ENCODE measurements at regions not wholly inside any gene's neighbourhood (a gene's known extent, or its start where the extent isn't known, plus 50 kb on each side); places are given as distances from the start of the nearest gene placed in this dataset.
A peak's percentile ranks its signal among the peaks of the same experiment; 100 is the strongest.
"Not testable (repeated sequence)": the region's sequence is repeated elsewhere in the genome, so short reads cannot be mapped to it uniquely, and the experiment has no call there.

GRCh38 chr18:14336017-14336416 is 203.8 kb upstream of the ZNF519 start:
- not testable (repeated sequence) for DNase-seq (ENCODE audit: low spot score)

GRCh38 chr18:14321217-14321616 is 189.0 kb upstream of the ZNF519 start:
- DNase-seq (ENCODE audit: low spot score), result not testable (repeated sequence)

GRCh38 chr18:14301255-14301654 is 169.0 kb upstream of the ZNF519 start:
- not testable (repeated sequence) for DNase-seq (ENCODE audit: low spot score)

GRCh38 chr18:14295081-14295480 is 162.8 kb upstream of the ZNF519 start:
- DNase-seq (ENCODE audit: low spot score), result not testable (repeated sequence)

GRCh38 chr18:14285053-14285452 is 152.8 kb upstream of the ZNF519 start:
- DNase-seq (ENCODE audit: low spot score), result no peak

GRCh38 chr18:14275391-14275790 is 143.2 kb upstream of the ZNF519 start:
- not testable (repeated sequence) for DNase-seq (ENCODE audit: low spot score)

GRCh38 chr18:14265637-14266410 is 133.6 kb upstream of the ZNF519 start:
- DNase-seq (ENCODE audit: low spot score), result not testable (repeated sequence)

GRCh38 chr18:14262786-14263185 is 130.6 kb upstream of the ZNF519 start:
- DNase-seq (ENCODE audit: low spot score), result not testable (repeated sequence)

GRCh38 chr18:14250084-14250677 is 117.9 kb upstream of the ZNF519 start:
- not testable (repeated sequence) for DNase-seq (ENCODE audit: low spot score)

- DNase-seq (ENCODE audit: low spot score), result not testable (repeated sequence)
Measured at GRCh38 chr18:14239224-14239623, 107.0 kb upstream of the ZNF519 start.

- DNase-seq (ENCODE audit: low spot score), result not testable (repeated sequence)
Measured at GRCh38 chr18:14236356-14237048, 104.3 kb upstream of the ZNF519 start.

GRCh38 chr18:14225286-14225679 is 93.0 kb upstream of the ZNF519 start:
- DNase-seq (ENCODE audit: low spot score), result not testable (repeated sequence)

GRCh38 chr18:14224551-14225285 is 92.5 kb upstream of the ZNF519 start:
- DNase-seq (ENCODE audit: low spot score), result not testable (repeated sequence)

- DNase-seq (ENCODE audit: low spot score), result not testable (repeated sequence)
Measured at GRCh38 chr18:14223919-14224318, 91.7 kb upstream of the ZNF519 start.

- not testable (repeated sequence) for DNase-seq (ENCODE audit: low spot score)
Measured at GRCh38 chr18:14223231-14223822, 91.1 kb upstream of the ZNF519 start.

- DNase-seq (ENCODE audit: low spot score), result not testable (repeated sequence)
Measured at GRCh38 chr18:14222354-14223221, 90.4 kb upstream of the ZNF519 start.

GRCh38 chr18:14221689-14222088 is 89.5 kb upstream of the ZNF519 start:
- DNase-seq (ENCODE audit: low spot score), result peak; percentile 20

GRCh38 chr18:14215952-14216351 is 83.7 kb upstream of the ZNF519 start:
- DNase-seq (ENCODE audit: low spot score), result not testable (repeated sequence)

- DNase-seq (ENCODE audit: low spot score), result not testable (repeated sequence)
Measured at GRCh38 chr18:14203424-14203823, 71.2 kb upstream of the ZNF519 start.

- DNase-seq (ENCODE audit: low spot score), result not testable (repeated sequence)
Measured at GRCh38 chr18:14190776-14191442, 58.7 kb upstream of the ZNF519 start.

All from D341Med (cell line).